Upper lobe of left lung (tissue), 4 donors: ENCODE measurements at regions not wholly inside any gene's neighbourhood (a gene's known extent, or its start where the extent isn't known, plus 50 kb on each side); places are given as distances from the start of the nearest gene placed in this dataset.

Experiments
- POLR2A ChIP-seq, 4 donors: fragments of 450-650 bp; IDR thresholded peaks; one replicate each; pipeline ENCODE4 v1.5.1; 2016 to 2017; ENCODE audit warnings: antibody characterized with exemption in 4 of 4, mild to moderate bottlenecking in 2 of 4
- TF ChIP-seq, protein P1 (sequence below), 6 experiments: fragments of 450-650 bp in 4 of 6; fragments of 200-600 bp in 2 of 6; sonication (generic) in 2 of 6; IDR thresholded peaks; one replicate each; pipeline ENCODE4 v1.5.1; 2016 to 2019; ENCODE audit warnings: antibody characterized with exemption in 6 of 6

GRCh38 chr14:104253901-104254353, 115.5 kb downstream of the KIF26A start:
- TF ChIP-seq, protein P1, sequence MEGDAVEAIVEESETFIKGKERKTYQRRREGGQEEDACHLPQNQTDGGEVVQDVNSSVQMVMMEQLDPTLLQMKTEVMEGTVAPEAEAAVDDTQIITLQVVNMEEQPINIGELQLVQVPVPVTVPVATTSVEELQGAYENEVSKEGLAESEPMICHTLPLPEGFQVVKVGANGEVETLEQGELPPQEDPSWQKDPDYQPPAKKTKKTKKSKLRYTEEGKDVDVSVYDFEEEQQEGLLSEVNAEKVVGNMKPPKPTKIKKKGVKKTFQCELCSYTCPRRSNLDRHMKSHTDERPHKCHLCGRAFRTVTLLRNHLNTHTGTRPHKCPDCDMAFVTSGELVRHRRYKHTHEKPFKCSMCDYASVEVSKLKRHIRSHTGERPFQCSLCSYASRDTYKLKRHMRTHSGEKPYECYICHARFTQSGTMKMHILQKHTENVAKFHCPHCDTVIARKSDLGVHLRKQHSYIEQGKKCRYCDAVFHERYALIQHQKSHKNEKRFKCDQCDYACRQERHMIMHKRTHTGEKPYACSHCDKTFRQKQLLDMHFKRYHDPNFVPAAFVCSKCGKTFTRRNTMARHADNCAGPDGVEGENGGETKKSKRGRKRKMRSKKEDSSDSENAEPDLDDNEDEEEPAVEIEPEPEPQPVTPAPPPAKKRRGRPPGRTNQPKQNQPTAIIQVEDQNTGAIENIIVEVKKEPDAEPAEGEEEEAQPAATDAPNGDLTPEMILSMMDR (IDR thresholded peaks at IDR 0.05) = no peak
- no peak for TF ChIP-seq POLR2A (IDR thresholded peaks at IDR 0.05)
